ENCODE measurements at regions not wholly inside any gene's neighbourhood (a gene's known extent, or its start where the extent isn't known, plus 50 kb on each side); places are given as distances from the start of the nearest gene placed in this dataset.

- DNase-seq (ENCODE audit: low read depth in 2 of 2): no peak
Observed at GRCh38 chr2:217444509-217444908, 558.3 kb downstream of the TNS1 start.

GRCh38 chr2:217443601-217444000 is 559.2 kb downstream of the TNS1 start:
- no peak for DNase-seq (ENCODE audit: low read depth in 2 of 2)

- no peak for DNase-seq (ENCODE audit: low read depth in 2 of 2)
Observed at GRCh38 chr2:217440000-217440399, 562.8 kb downstream of the TNS1 start.

GRCh38 chr2:217438821-217439220 is 564.0 kb downstream of the TNS1 start:
- DNase-seq (ENCODE audit: low read depth in 2 of 2): no peak

GRCh38 chr2:217438136-217438535 is 564.7 kb downstream of the TNS1 start:
- no peak for DNase-seq (ENCODE audit: low read depth in 2 of 2)

GRCh38 chr2:217437290-217437870 is 565.4 kb downstream of the TNS1 start:
- no peak for DNase-seq (ENCODE audit: low read depth in 2 of 2)

- DNase-seq (ENCODE audit: low read depth in 2 of 2): no peak
Observed at GRCh38 chr2:217436386-217436785, 566.4 kb downstream of the TNS1 start.

GRCh38 chr2:217434180-217434975 is 568.4 kb downstream of the TNS1 start:
- no peak for DNase-seq (ENCODE audit: low read depth in 2 of 2)

- no peak for DNase-seq (ENCODE audit: low read depth in 2 of 2)
Observed at GRCh38 chr2:217433522-217433921, 569.3 kb downstream of the TNS1 start.

GRCh38 chr2:217431577-217432269 is 571.1 kb downstream of the TNS1 start:
- DNase-seq (ENCODE audit: low read depth in 2 of 2): no peak

- no peak for DNase-seq (ENCODE audit: low read depth in 2 of 2)
Observed at GRCh38 chr2:217430916-217431576, 571.2 kb upstream of the TNP1 start.

- no peak for DNase-seq (ENCODE audit: low read depth in 2 of 2)
Observed at GRCh38 chr2:217429981-217430500, 570.2 kb upstream of the TNP1 start.

- no peak for DNase-seq (ENCODE audit: low read depth in 2 of 2)
Observed at GRCh38 chr2:217421834-217422233, 562.0 kb upstream of the TNP1 start.

- DNase-seq (ENCODE audit: low read depth in 2 of 2): no peak
Observed at GRCh38 chr2:217420854-217421253, 561.0 kb upstream of the TNP1 start.

GRCh38 chr2:217419055-217419671 is 559.3 kb upstream of the TNP1 start:
- no peak for DNase-seq (ENCODE audit: low read depth in 2 of 2)

- DNase-seq (ENCODE audit: low read depth in 2 of 2): no peak
Observed at GRCh38 chr2:217418544-217418943, 558.7 kb upstream of the TNP1 start.

GRCh38 chr2:217418090-217418489 is 558.2 kb upstream of the TNP1 start:
- DNase-seq (ENCODE audit: low read depth in 2 of 2): no peak

- no peak for DNase-seq (ENCODE audit: low read depth in 2 of 2)
Observed at GRCh38 chr2:217417536-217417935, 557.7 kb upstream of the TNP1 start.

- no peak for DNase-seq (ENCODE audit: low read depth in 2 of 2)
Observed at GRCh38 chr2:217415316-217415715, 555.5 kb upstream of the TNP1 start.

GRCh38 chr2:217414429-217414828 is 554.6 kb upstream of the TNP1 start:
- no peak for DNase-seq (ENCODE audit: low read depth in 2 of 2)

- no peak for DNase-seq (ENCODE audit: low read depth in 2 of 2)
Observed at GRCh38 chr2:217413193-217413592, 553.3 kb upstream of the TNP1 start.

GRCh38 chr2:217412721-217413120 is 552.9 kb upstream of the TNP1 start:
- no peak for DNase-seq (ENCODE audit: low read depth in 2 of 2)

All from stimulated activated CD8-positive, alpha-beta memory T cell treated with anti-CD3 and anti-CD28 coated beads, Interleukin-2, amount 100 ng/mL, for 48 hours (primary cell).